ENCODE measurements at regions not wholly inside any gene's neighbourhood (a gene's known extent, or its start where the extent isn't known, plus 50 kb on each side); places are given as distances from the start of the nearest gene placed in this dataset.

- TF ChIP-seq YY1 (tag by site-specific recombination; IDR thresholded peaks at IDR 0.05) (no peak), ZNF488 (tag by site-specific recombination; IDR thresholded peaks at IDR 0.05) (no peak), ATF2 (tag by site-specific recombination; IDR thresholded peaks at IDR 0.05; ENCODE audit: low read depth) (no peak), PATZ1 (tag by site-specific recombination; IDR thresholded peaks at IDR 0.05) (no peak), HOXA7 (CRISPR knock-in tag; IDR thresholded peaks at IDR 0.05; ENCODE audit: borderline replicate concordance) (no peak), PRDM1 (tag by site-specific recombination; IDR thresholded peaks at IDR 0.05) (no peak), ZFP41 (tag by site-specific recombination; IDR thresholded peaks at IDR 0.05; ENCODE audit: borderline replicate concordance) (no peak), ZFP37 (tag by site-specific recombination; IDR thresholded peaks at IDR 0.05) (no peak), ZNF513 (tag by site-specific recombination; IDR thresholded peaks at IDR 0.05) (no peak)
- TF ChIP-seq, protein P1, sequence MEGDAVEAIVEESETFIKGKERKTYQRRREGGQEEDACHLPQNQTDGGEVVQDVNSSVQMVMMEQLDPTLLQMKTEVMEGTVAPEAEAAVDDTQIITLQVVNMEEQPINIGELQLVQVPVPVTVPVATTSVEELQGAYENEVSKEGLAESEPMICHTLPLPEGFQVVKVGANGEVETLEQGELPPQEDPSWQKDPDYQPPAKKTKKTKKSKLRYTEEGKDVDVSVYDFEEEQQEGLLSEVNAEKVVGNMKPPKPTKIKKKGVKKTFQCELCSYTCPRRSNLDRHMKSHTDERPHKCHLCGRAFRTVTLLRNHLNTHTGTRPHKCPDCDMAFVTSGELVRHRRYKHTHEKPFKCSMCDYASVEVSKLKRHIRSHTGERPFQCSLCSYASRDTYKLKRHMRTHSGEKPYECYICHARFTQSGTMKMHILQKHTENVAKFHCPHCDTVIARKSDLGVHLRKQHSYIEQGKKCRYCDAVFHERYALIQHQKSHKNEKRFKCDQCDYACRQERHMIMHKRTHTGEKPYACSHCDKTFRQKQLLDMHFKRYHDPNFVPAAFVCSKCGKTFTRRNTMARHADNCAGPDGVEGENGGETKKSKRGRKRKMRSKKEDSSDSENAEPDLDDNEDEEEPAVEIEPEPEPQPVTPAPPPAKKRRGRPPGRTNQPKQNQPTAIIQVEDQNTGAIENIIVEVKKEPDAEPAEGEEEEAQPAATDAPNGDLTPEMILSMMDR (tag by site-specific recombination; IDR thresholded peaks at IDR 0.05): no peak
- TF ChIP-seq, protein P2, sequence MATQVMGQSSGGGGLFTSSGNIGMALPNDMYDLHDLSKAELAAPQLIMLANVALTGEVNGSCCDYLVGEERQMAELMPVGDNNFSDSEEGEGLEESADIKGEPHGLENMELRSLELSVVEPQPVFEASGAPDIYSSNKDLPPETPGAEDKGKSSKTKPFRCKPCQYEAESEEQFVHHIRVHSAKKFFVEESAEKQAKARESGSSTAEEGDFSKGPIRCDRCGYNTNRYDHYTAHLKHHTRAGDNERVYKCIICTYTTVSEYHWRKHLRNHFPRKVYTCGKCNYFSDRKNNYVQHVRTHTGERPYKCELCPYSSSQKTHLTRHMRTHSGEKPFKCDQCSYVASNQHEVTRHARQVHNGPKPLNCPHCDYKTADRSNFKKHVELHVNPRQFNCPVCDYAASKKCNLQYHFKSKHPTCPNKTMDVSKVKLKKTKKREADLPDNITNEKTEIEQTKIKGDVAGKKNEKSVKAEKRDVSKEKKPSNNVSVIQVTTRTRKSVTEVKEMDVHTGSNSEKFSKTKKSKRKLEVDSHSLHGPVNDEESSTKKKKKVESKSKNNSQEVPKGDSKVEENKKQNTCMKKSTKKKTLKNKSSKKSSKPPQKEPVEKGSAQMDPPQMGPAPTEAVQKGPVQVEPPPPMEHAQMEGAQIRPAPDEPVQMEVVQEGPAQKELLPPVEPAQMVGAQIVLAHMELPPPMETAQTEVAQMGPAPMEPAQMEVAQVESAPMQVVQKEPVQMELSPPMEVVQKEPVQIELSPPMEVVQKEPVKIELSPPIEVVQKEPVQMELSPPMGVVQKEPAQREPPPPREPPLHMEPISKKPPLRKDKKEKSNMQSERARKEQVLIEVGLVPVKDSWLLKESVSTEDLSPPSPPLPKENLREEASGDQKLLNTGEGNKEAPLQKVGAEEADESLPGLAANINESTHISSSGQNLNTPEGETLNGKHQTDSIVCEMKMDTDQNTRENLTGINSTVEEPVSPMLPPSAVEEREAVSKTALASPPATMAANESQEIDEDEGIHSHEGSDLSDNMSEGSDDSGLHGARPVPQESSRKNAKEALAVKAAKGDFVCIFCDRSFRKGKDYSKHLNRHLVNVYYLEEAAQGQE (tag by site-specific recombination; IDR thresholded peaks at IDR 0.05): no peak
- TF ChIP-seq, protein P3, sequence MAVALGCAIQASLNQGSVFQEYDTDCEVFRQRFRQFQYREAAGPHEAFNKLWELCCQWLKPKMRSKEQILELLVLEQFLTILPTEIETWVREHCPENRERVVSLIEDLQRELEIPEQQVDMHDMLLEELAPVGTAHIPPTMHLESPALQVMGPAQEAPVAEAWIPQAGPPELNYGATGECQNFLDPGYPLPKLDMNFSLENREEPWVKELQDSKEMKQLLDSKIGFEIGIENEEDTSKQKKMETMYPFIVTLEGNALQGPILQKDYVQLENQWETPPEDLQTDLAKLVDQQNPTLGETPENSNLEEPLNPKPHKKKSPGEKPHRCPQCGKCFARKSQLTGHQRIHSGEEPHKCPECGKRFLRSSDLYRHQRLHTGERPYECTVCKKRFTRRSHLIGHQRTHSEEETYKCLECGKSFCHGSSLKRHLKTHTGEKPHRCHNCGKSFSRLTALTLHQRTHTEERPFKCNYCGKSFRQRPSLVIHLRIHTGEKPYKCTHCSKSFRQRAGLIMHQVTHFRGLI (tag by site-specific recombination; IDR thresholded peaks at IDR 0.05): no peak
Measured at GRCh38 chr7:112882022-112882421, 91.8 kb upstream of the TMEM168 start.
